Esophagus squamous epithelium (tissue), 5 donors: ENCODE measurements at regions not wholly inside any gene's neighbourhood (a gene's known extent, or its start where the extent isn't known, plus 50 kb on each side); places are given as distances from the start of the nearest gene placed in this dataset.

Experiments used
- DNase-seq: peaks from one replicate; lab custom pipeline; 2025; lab: John Stamatoyannopoulos, UW
- H3K27ac ChIP-seq, 4 donors: fragments of 200-600 bp; sonication (generic); one replicate each; pipeline ENCODE4 v1.5.1; 2016 to 2019; ENCODE audit warnings: mild to moderate bottlenecking in 1 of 4
- H3K27me3 ChIP-seq, 4 donors: fragments of 200-600 bp; sonication (generic); 1 replicate in 3 of 4; 2 replicates in 1 of 4; pipeline versions ENCODE4 v1.5.1 to v1.6.0; 2017 to 2021; ENCODE audit warnings: antibody characterized with exemption in 1 of 4
- H3K36me3 ChIP-seq, 3 donors: fragments of 200-600 bp; sonication (generic); one replicate each; pipeline ENCODE4 v1.5.1; 2016 to 2019
- H3K4me1 ChIP-seq, 3 donors: fragments of 200-600 bp; sonication (generic); one replicate each; pipeline ENCODE4 v1.5.1; 2017 to 2019
- H3K4me3 ChIP-seq, 4 donors: fragments of 200-600 bp; sonication (generic); 1 replicate in 3 of 4; 2 replicates in 1 of 4; pipeline ENCODE4 v1.5.1; 2016 to 2019; ENCODE audit warnings: mild to moderate bottlenecking in 2 of 4, moderate library complexity in 1 of 4
- H3K9me3 ChIP-seq, 3 donors: fragments of 200-600 bp; sonication (generic); one replicate each; pipeline ENCODE4 v1.5.1; 2016 to 2019
- CTCF ChIP-seq, 6 experiments: fragments of 450-650 bp in 4 of 6; fragments of 200-600 bp in 2 of 6; sonication (generic) in 2 of 6; IDR thresholded peaks; one replicate each; pipeline ENCODE4 v1.5.1; 2016 to 2019; ENCODE audit warnings: antibody characterized with exemption in 6 of 6, mild to moderate bottlenecking in 4 of 6, moderate library complexity in 4 of 6
- POLR2A ChIP-seq, 4 donors: fragments of 450-650 bp; IDR thresholded peaks; one replicate each; pipeline ENCODE4 v1.6.1; 2017; ENCODE audit warnings: antibody characterized with exemption in 4 of 4, mild to moderate bottlenecking in 4 of 4, moderate library complexity in 3 of 4
- WGBS, 2 donors: methylation state at CpG; one replicate each; pipeline ENCODE4 v1.1.5; 2018; 5-methylcytosine and 5-hydroxymethylcytosine counted together
- intact Hi-C: fragments of 100-400 bp; cut with DNase I; formaldehyde crosslinking; loops from one replicate; pipeline ENCODE4 v1.15.0; 2022
- donor health status: DM: yes; HTN: yes; CAD: no.

- H3K27me3 ChIP-seq: no peaks in the 10 kb centered on the region
- H3K4me3 ChIP-seq: no peak overlapping the region
- H3K9me3 ChIP-seq: no peaks in the 10 kb centered on the region
- intact Hi-C loops: no loop called here
- no peak for DNase-seq
- TF ChIP-seq POLR2A (IDR thresholded peaks at IDR 0.05) (no peak), CTCF (IDR thresholded peaks at IDR 0.05) (no peak)
- H3K4me1 ChIP-seq: no peaks in the 10 kb centered on the region
- 42 to 77% methylated on average over 1 of the region's 1 CpG for WGBS, 2 donors
- H3K27ac ChIP-seq: no peak overlapping the region
- no peaks in the 10 kb centered on the region for H3K36me3 ChIP-seq
Measured at GRCh38 chr16:64168371-64168770, 953.5 kb downstream of the CDH11 start.

GRCh38 chr16:64167936-64168335 lies 953.9 kb downstream of the CDH11 start:
- Histone ChIP-seq H3K9me3 (no peaks in the 10 kb centered on the region), H3K4me1 (no peaks in the 10 kb centered on the region), H3K27me3 (no peaks in the 10 kb centered on the region), H3K27ac (no peak overlapping the region), H3K36me3 (no peaks in the 10 kb centered on the region), H3K4me3 (no peak overlapping the region)
- no peak for DNase-seq
- intact Hi-C loops: no loop called here
- TF ChIP-seq CTCF (IDR thresholded peaks at IDR 0.05): no peak
- no peak for TF ChIP-seq POLR2A (IDR thresholded peaks at IDR 0.05)
- 81 to 89% methylated on average over 12 of the region's 12 CpGs for WGBS, 2 donors

GRCh38 chr16:64165368-64165767 lies 956.5 kb downstream of the CDH11 start:
- H3K9me3 ChIP-seq: no peaks in the 10 kb centered on the region
- TF ChIP-seq POLR2A (IDR thresholded peaks at IDR 0.05) (no peak), CTCF (IDR thresholded peaks at IDR 0.05) (no peak)
- 91 to 97% methylated on average over 7 of the region's 7 CpGs for WGBS, 2 donors
- intact Hi-C loops: no loop called here
- H3K27ac ChIP-seq: no peak overlapping the region
- H3K27me3 ChIP-seq: no peaks in the 10 kb centered on the region
- no peaks in the 10 kb centered on the region for H3K36me3 ChIP-seq
- H3K4me3 ChIP-seq: no peak overlapping the region
- no peak for DNase-seq
- H3K4me1 ChIP-seq: peaks cover 0 to 13% (median 4%) of the 10 kb centered on the region in 3 donors

GRCh38 chr16:64162613-64163375 lies 959.1 kb downstream of the CDH11 start:
- no peak for DNase-seq
- TF ChIP-seq CTCF (IDR thresholded peaks at IDR 0.05) (no peak), POLR2A (IDR thresholded peaks at IDR 0.05) (no peak)
- H3K9me3 ChIP-seq: no peaks in the 10 kb centered on the region
- intact Hi-C loops: no loop called here
- H3K36me3 ChIP-seq: no peaks in the 10 kb centered on the region
- no peak overlapping the region for H3K4me3 ChIP-seq
- no peaks in the 10 kb centered on the region for H3K27me3 ChIP-seq
- WGBS, 2 donors: 61 to 81% methylated on average over 4 of the region's 4 CpGs
- no peak overlapping the region for H3K27ac ChIP-seq
- H3K4me1 ChIP-seq: peaks cover 0 to 20% (median 4%) of the 10 kb centered on the region in 3 donors

GRCh38 chr16:64159976-64160375 lies 961.9 kb downstream of the CDH11 start:
- TF ChIP-seq CTCF (IDR thresholded peaks at IDR 0.05) (no peak), POLR2A (IDR thresholded peaks at IDR 0.05) (no peak)
- H3K27me3 ChIP-seq: no peaks in the 10 kb centered on the region
- H3K36me3 ChIP-seq: no peaks in the 10 kb centered on the region
- H3K4me1 ChIP-seq: peaks cover 0 to 20% (median 4%) of the 10 kb centered on the region in 3 donors
- H3K9me3 ChIP-seq: no peaks in the 10 kb centered on the region
- no peak for DNase-seq
- 31 to 38% methylated on average over 2 of the region's 2 CpGs for WGBS, 2 donors
- intact Hi-C loops: no loop called here
- H3K4me3 ChIP-seq: no peak overlapping the region
- H3K27ac ChIP-seq: no peak overlapping the region
